Middle frontal gyrus (tissue), 1 donor: ENCODE measurements at regions not wholly inside any gene's neighbourhood (a gene's known extent, or its start where the extent isn't known, plus 50 kb on each side); places are given as distances from the start of the nearest gene placed in this dataset.
"Not testable (repeated sequence)": the region's sequence is repeated elsewhere in the genome, so short reads cannot be mapped to it uniquely, and the experiment has no call there.

Experiments used
- DNase-seq: peaks from one replicate; pipeline ENCODE4 v3.0.0-alpha.2; 2015; ENCODE audit warnings: low spot score; ENCODE audit errors: extremely low spot score

- no peak for DNase-seq
Measured at GRCh38 chr15:38733331-38733730, 168.7 kb upstream of the RASGRP1 start.

- DNase-seq: no peak
Measured at GRCh38 chr15:38740206-38740605, 175.6 kb upstream of the RASGRP1 start.

GRCh38 chr15:38743147-38743546, 178.5 kb upstream of the RASGRP1 start:
- DNase-seq: no peak

- DNase-seq: no peak
Measured at GRCh38 chr15:38745126-38745525, 180.5 kb upstream of the RASGRP1 start.

GRCh38 chr15:38745626-38746025, 181.0 kb upstream of the RASGRP1 start:
- no peak for DNase-seq

- DNase-seq: no peak
Measured at GRCh38 chr15:38746211-38746610, 181.6 kb upstream of the RASGRP1 start.

GRCh38 chr15:38748710-38749109, 184.1 kb upstream of the RASGRP1 start:
- DNase-seq: no peak

GRCh38 chr15:38750786-38751185, 186.2 kb upstream of the RASGRP1 start:
- no peak for DNase-seq

GRCh38 chr15:38755718-38756117, 191.1 kb upstream of the RASGRP1 start:
- no peak for DNase-seq

- no peak for DNase-seq
Measured at GRCh38 chr15:38756441-38756840, 191.8 kb upstream of the RASGRP1 start.

- no peak for DNase-seq
Measured at GRCh38 chr15:38758043-38758442, 193.4 kb upstream of the RASGRP1 start.

- DNase-seq: no peak
Measured at GRCh38 chr15:38761681-38762080, 197.1 kb upstream of the RASGRP1 start.

- no peak for DNase-seq
Measured at GRCh38 chr15:38768970-38769369, 204.4 kb upstream of the RASGRP1 start.

- DNase-seq: no peak
Measured at GRCh38 chr15:38769492-38769891, 204.9 kb upstream of the RASGRP1 start.

GRCh38 chr15:38774076-38774475, 209.5 kb upstream of the RASGRP1 start:
- not testable (repeated sequence) for DNase-seq

- DNase-seq: no peak
Measured at GRCh38 chr15:38781196-38781595, 216.6 kb upstream of the RASGRP1 start.

- DNase-seq: no peak
Measured at GRCh38 chr15:38782156-38782555, 217.5 kb upstream of the RASGRP1 start.

GRCh38 chr15:38788918-38789317, 224.3 kb upstream of the RASGRP1 start:
- no peak for DNase-seq

- DNase-seq: no peak
Measured at GRCh38 chr15:38789566-38789965, 225.0 kb upstream of the RASGRP1 start.

- no peak for DNase-seq
Measured at GRCh38 chr15:38793206-38793810, 228.7 kb upstream of the RASGRP1 start.

GRCh38 chr15:38795471-38796245, 231.0 kb upstream of the RASGRP1 start:
- DNase-seq: no peak

GRCh38 chr15:38796589-38796988, 232.0 kb upstream of the RASGRP1 start:
- no peak for DNase-seq

GRCh38 chr15:38797506-38797905, 232.9 kb upstream of the RASGRP1 start:
- not testable (repeated sequence) for DNase-seq
